ENCODE measurements at regions not wholly inside any gene's neighbourhood (a gene's known extent, or its start where the extent isn't known, plus 50 kb on each side); places are given as distances from the start of the nearest gene placed in this dataset.

GRCh38 chr16:82518811-82519210 is 108.0 kb upstream of the CDH13 start:
- no peak for TF ChIP-seq POLR2A (IDR thresholded peaks at IDR 0.05)
- TF ChIP-seq CTCF (IDR thresholded peaks at IDR 0.05) = no peak

Measured in suprapubic skin (tissue), 3 donors.